Testis (tissue), 2 donors: ENCODE measurements at regions not wholly inside any gene's neighbourhood (a gene's known extent, or its start where the extent isn't known, plus 50 kb on each side); places are given as distances from the start of the nearest gene placed in this dataset.

ENCODE experiments used
- DNase-seq: peaks from one replicate; pipeline ENCODE4 v3.0.0-alpha.2; 2019
- H3K27ac ChIP-seq, 2 donors: fragments of 200-600 bp; sonication (generic); one replicate each; pipeline ENCODE4 v1.5.1; 2019
- H3K27me3 ChIP-seq: fragments of 200-600 bp; sonication (generic); one replicate; pipeline ENCODE4 v1.5.1; 2019
- H3K36me3 ChIP-seq: fragments of 200-600 bp; sonication (generic); one replicate; pipeline ENCODE4 v1.5.1; 2017; ENCODE audit warnings: low read depth; ENCODE audit errors: missing control alignments
- H3K4me1 ChIP-seq: fragments of 200-600 bp; sonication (generic); one replicate; pipeline ENCODE4 v1.5.1; 2019
- H3K4me3 ChIP-seq, 2 donors: fragments of 200-600 bp; sonication (generic); one replicate each; pipeline ENCODE4 v1.5.1; 2017 to 2019
- H3K9me3 ChIP-seq: fragments of 200-600 bp; sonication (generic); one replicate; pipeline ENCODE4 v1.5.1; 2017
- POLR2A ChIP-seq: fragments of 450-650 bp; IDR thresholded peaks from one replicate; pipeline ENCODE4 v1.6.1; 2017; ENCODE audit warnings: antibody characterized with exemption, mild to moderate bottlenecking, moderate library complexity
- WGBS, 2 donors: methylation state at CpG; one replicate each; pipeline ENCODE4 v1.1.5; 2018; 5-methylcytosine and 5-hydroxymethylcytosine counted together
- intact Hi-C: fragments of 100-400 bp; cut with DNase I; formaldehyde crosslinking; loops from one replicate; pipeline ENCODE4 v1.15.1; 2023; ENCODE audit warnings: low total_unique reads
- TF ChIP-seq, protein P1 (sequence below), 3 experiments: fragments of 450-650 bp in 2 of 3; fragments of 200-600 bp in 1 of 3; sonication (generic) in 1 of 3; IDR thresholded peaks; one replicate each; pipeline ENCODE4 v1.5.1; 2016 to 2019; ENCODE audit warnings: antibody characterized with exemption in 3 of 3, mild to moderate bottlenecking in 2 of 3, moderate library complexity in 1 of 3

DNA sequence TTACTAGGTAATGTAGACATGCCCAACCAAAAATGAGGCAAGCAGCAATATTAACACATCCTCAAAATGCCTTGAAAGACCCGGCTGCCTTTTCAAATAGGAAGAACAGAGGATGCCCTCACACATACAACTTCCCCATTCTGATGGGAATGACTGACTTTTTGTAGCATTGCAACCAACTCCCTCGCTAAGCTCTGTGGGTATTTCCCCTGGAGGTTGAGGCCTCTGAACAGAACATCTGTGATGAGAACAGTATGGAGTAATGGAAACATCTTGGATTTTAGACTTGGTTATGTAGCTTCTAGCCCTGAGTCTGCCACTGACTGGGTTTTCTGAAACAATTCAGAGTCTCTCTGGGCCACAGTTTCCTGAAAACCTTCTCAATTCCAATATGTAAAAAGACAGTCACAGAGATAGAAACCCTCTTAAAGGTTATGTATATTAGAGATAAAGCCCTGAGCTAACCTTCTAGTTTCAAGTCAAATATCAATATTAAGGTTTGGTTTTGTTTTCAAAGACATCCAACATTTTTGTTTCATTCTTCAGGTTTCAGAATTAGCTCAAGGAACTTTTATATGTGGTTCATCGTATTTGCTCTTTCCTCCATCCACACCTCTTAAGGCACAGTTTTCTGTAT lies 311.5 kb downstream of the SETD4 start:
- Histone ChIP-seq H3K4me3 (no peak overlapping the region), H3K9me3 (no peaks in the 10 kb centered on the region), H3K36me3 (no peaks in the 10 kb centered on the region), H3K27me3 (no peaks in the 10 kb centered on the region), H3K4me1 (no peaks in the 10 kb centered on the region), H3K27ac (no peak overlapping the region)
- no peak for TF ChIP-seq POLR2A
- TF ChIP-seq, protein P1, sequence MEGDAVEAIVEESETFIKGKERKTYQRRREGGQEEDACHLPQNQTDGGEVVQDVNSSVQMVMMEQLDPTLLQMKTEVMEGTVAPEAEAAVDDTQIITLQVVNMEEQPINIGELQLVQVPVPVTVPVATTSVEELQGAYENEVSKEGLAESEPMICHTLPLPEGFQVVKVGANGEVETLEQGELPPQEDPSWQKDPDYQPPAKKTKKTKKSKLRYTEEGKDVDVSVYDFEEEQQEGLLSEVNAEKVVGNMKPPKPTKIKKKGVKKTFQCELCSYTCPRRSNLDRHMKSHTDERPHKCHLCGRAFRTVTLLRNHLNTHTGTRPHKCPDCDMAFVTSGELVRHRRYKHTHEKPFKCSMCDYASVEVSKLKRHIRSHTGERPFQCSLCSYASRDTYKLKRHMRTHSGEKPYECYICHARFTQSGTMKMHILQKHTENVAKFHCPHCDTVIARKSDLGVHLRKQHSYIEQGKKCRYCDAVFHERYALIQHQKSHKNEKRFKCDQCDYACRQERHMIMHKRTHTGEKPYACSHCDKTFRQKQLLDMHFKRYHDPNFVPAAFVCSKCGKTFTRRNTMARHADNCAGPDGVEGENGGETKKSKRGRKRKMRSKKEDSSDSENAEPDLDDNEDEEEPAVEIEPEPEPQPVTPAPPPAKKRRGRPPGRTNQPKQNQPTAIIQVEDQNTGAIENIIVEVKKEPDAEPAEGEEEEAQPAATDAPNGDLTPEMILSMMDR (IDR thresholded peaks at IDR 0.05), result no peak
- 82 to 89% methylated on average over 3 of the region's 3 CpGs for WGBS, 2 donors
- intact Hi-C loops, result no loop called here
- DNase-seq, result no peak

DNA sequence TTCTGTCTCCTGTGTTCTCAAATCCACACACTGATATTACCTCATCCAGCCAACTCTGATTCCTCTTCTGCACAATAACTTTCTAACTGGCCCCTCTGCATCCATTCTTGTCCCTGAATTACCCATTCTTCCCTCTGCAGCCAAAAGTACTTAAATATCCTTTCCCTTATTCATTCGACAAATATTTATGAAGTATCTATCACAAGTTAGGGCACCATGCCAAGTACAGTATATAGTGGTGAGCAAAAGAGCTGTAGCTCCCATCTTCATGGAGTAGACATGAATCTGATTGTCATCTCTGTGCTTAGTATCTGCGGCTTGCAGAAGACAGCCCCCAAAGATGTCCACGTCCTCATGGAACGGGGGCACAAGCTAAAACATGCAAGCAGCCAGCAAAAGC lies 316.8 kb downstream of the SETD4 start:
- intact Hi-C loops, result no loop called here

DNA sequence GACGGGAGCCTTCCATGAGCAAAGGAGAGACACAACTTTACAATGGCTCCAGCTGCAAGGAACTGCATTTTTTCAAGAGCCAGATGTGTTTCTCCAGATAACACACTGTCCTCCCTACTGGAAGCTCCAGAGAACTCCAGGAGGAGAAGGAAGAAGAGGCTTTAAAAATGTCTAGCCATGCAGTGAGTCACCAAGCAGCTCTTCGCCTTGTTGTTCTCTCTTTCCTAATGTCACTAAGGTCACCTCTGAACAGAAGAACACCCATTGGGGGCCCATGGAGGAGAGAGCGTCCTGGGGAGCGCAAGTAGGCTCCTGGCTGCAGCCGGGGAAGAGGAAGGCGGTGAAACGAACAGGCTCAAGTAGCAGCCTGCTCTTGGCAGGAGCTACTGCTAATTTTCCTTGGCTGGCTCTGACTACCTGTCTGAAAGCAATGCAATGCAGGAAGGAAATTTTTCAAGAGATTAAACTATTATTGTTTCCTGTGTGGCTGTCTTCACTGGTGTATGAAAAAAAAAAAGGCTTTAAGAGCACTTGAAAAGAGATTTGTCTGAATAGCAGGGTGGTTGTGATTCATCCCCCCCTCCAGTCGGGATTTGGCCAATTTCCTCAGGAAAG lies 321.9 kb downstream of the SETD4 start:
- peak; percentile 28 for DNase-seq
- H3K36me3 ChIP-seq, result no peaks in the 10 kb centered on the region
- peaks cover 9% of the 10 kb centered on the region for H3K4me1 ChIP-seq
- H3K9me3 ChIP-seq, result no peaks in the 10 kb centered on the region
- TF ChIP-seq POLR2A, result no peak
- TF ChIP-seq, protein P1 (IDR thresholded peaks at IDR 0.05), result no peak
- intact Hi-C loops, result no loop called here
- no peak overlapping the region for H3K27ac ChIP-seq
- H3K4me3 ChIP-seq, result no peak overlapping the region
- no peaks in the 10 kb centered on the region for H3K27me3 ChIP-seq
- WGBS, 2 donors, result 46 to 59% methylated on average over 8 of the region's 8 CpGs

More for the DNA sequence above, 316.8 kb downstream of the SETD4 start:
- Histone ChIP-seq H3K4me1 (peaks cover 3% of the 10 kb centered on the region), H3K9me3 (no peaks in the 10 kb centered on the region), H3K4me3 (no peak overlapping the region), H3K27me3 (no peaks in the 10 kb centered on the region), H3K27ac (no peak overlapping the region), H3K36me3 (no peaks in the 10 kb centered on the region)
- no peak for TF ChIP-seq POLR2A
- TF ChIP-seq, protein P1 (IDR thresholded peaks at IDR 0.05), result no peak
- no peak for DNase-seq
- WGBS, 2 donors, result 82 to 94% methylated on average over 4 of the region's 4 CpGs

DNA sequence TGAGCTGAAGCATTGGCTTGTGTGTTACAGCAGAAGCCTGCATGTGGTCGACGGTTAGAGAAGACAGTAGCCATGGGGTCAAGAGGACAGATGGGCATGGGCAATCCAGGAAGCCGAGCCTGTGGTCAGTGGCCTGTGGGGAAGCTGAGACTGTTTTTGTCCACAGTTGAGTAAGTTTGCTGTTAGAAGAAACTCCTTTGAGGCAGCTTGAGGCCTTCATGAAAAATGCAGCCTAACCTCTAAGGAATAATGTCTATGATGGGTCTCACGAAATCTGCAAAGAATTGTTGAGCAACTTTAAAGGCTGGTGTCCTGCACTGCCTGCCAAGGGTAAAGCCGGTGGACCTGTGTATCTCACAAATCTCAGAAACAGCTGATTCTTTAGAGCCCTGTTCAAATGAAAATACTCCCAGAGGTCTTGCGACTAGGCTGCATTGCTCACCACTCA lies 322.4 kb downstream of the SETD4 start:
- no peak for TF ChIP-seq POLR2A
- TF ChIP-seq, protein P1 (IDR thresholded peaks at IDR 0.05), result no peak
- intact Hi-C loops, result no loop called here
- H3K4me1 ChIP-seq, result peaks cover 9% of the 10 kb centered on the region
- no peaks in the 10 kb centered on the region for H3K36me3 ChIP-seq
- H3K9me3 ChIP-seq, result no peaks in the 10 kb centered on the region
- no peak overlapping the region for H3K27ac ChIP-seq
- H3K27me3 ChIP-seq, result no peaks in the 10 kb centered on the region
- H3K4me3 ChIP-seq, result no peak overlapping the region
- DNase-seq, result peak; percentile 22
- 63 to 70% methylated on average over 6 of the region's 6 CpGs for WGBS, 2 donors

DNA sequence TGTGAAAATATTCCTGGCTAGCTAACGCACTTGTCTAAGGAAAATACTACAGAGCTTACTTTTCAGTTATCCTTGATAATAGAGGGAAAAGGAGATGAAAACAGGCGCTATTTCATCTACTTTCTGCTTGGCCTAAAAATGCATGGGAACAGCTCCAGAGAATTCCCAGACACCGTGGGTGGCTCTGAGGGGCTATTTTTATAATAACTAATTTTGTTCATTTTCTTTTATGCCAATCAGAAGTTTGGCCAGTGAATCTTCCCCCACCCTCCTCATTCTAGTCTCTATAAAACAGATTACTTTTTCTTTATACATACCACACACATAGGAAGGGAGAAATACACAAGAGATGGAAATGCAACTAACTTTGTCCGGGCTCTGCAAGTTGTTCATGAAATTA lies 322.9 kb downstream of the SETD4 start:
- 45 to 65% methylated on average over 4 of the region's 4 CpGs for WGBS, 2 donors
- peak; percentile 20 for DNase-seq
- Histone ChIP-seq H3K4me3 (no peak overlapping the region), H3K27me3 (no peaks in the 10 kb centered on the region), H3K4me1 (peaks cover 9% of the 10 kb centered on the region), H3K36me3 (no peaks in the 10 kb centered on the region), H3K27ac (no peak overlapping the region), H3K9me3 (no peaks in the 10 kb centered on the region)
- intact Hi-C loops, result no loop called here
- TF ChIP-seq, protein P1 (IDR thresholded peaks at IDR 0.05), result no peak
